H1 (cell line): ENCODE measurements at regions not wholly inside any gene's neighbourhood (a gene's known extent, or its start where the extent isn't known, plus 50 kb on each side); places are given as distances from the start of the nearest gene placed in this dataset.

Experiments used
- CTCF ChIA-PET: fragments of 300-600 bp; sonication (Branson Sonifier 250); formaldehyde crosslinking; loops from one replicate; lab custom pipeline; 2021; ENCODE audit not compliant: partially characterized antibody; lab: Charles Lee
- POLR2A ChIA-PET: fragments of 300-600 bp; sonication (Branson Sonifier 250); formaldehyde crosslinking; loops from one replicate; lab custom pipeline; 2021; ENCODE audit warnings: inconsistent platforms; ENCODE audit not compliant: partially characterized antibody; lab: Charles Lee
- DNase-seq, 2 experiments: peaks; one replicate each; pipeline versions ENCODE4 v3.0.0 to v3.0.0-alpha.2; 2010 to 2022; ENCODE audit warnings: low spot score in 2 of 2, low read depth in 1 of 2, mixed read lengths in 1 of 2
- FAIRE-seq: peaks from 2 replicates; lab custom pipeline; 2011; peaks lifted over from hg19 to GRCh38; lab: Jason Lieb, UNC
- H2AFZ ChIP-seq: 2 replicates; pipeline ENCODE4 v1.8.1; 2012; ENCODE audit warnings: low read length, inconsistent platforms
- H2AK5ac ChIP-seq: 2 replicates; pipeline ENCODE4 v1.6.1; 2013; ENCODE audit warnings: low read depth, low read length
- H2BK120ac ChIP-seq: replicated peaks from 2 replicates; pipeline ENCODE3; 2013; ENCODE audit warnings: low read depth, low read length, inconsistent platforms
- H2BK12ac ChIP-seq: 2 replicates; pipeline ENCODE4 v1.6.1; 2013; ENCODE audit warnings: low read depth, low read length
- H2BK15ac ChIP-seq: 2 replicates; pipeline ENCODE4 v1.6.1; 2013; ENCODE audit warnings: low read length
- H2BK20ac ChIP-seq: 2 replicates; pipeline ENCODE4 v1.6.1; 2013; ENCODE audit warnings: low read length
- H2BK5ac ChIP-seq: 2 replicates; pipeline ENCODE4 v1.6.1; 2013; ENCODE audit warnings: low read depth, low read length
- H3K14ac ChIP-seq: 2 replicates; pipeline ENCODE4 v1.6.1; 2013; ENCODE audit warnings: inconsistent platforms; ENCODE audit not compliant: insufficient read length
- H3K18ac ChIP-seq: 2 replicates; pipeline ENCODE4 v1.6.1; 2013; ENCODE audit warnings: low read length; ENCODE audit errors: extremely low read depth
- H3K23ac ChIP-seq: 2 replicates; pipeline ENCODE4 v1.6.1; 2013; ENCODE audit warnings: inconsistent platforms; ENCODE audit not compliant: insufficient read length
- H3K23me2 ChIP-seq: 2 replicates; pipeline ENCODE4 v1.6.1; 2013; ENCODE audit warnings: low read depth, low read length
- H3K27ac ChIP-seq: 2 replicates; pipeline ENCODE4 v1.6.1; 2011; ENCODE audit warnings: low read depth, low read length, inconsistent platforms
- H3K27me3 ChIP-seq, 4 experiments: replicated peaks in 1 of 4; 1 replicate in 1 of 4; 2 replicates in 3 of 4; pipeline versions ENCODE4 v1.6.1 to v1.8.1; 2011 to 2013; ENCODE audit warnings: low read length in 3 of 4, mild to moderate bottlenecking in 3 of 4, inconsistent platforms in 2 of 4, mixed read lengths in 2 of 4, moderate library complexity in 1 of 4; ENCODE audit not compliant: control insufficient read depth in 3 of 4, insufficient read depth in 3 of 4; ENCODE audit errors: extremely low read depth in 1 of 4
- H3K36me3 ChIP-seq, 4 experiments: 2 replicates each; pipeline versions ENCODE4 v1.6.1 to v1.8.1; 2011 to 2013; ENCODE audit warnings: mild to moderate bottlenecking in 4 of 4, low read length in 3 of 4, moderate library complexity in 2 of 4, control low read depth in 1 of 4, inconsistent platforms in 1 of 4; ENCODE audit not compliant: insufficient read depth in 4 of 4, control insufficient read depth in 2 of 4
- H3K4ac ChIP-seq: replicated peaks from 2 replicates; pipeline ENCODE3; 2013; ENCODE audit warnings: low read length, low read depth, mixed read lengths, inconsistent platforms; ENCODE audit not compliant: insufficient read length
- H3K4me1 ChIP-seq, 4 experiments: replicated peaks in 1 of 4; 1 replicate in 1 of 4; 2 replicates in 3 of 4; pipeline versions ENCODE4 v1.6.1 to v1.8.1; 2011 to 2013; ENCODE audit warnings: low read length in 3 of 4, inconsistent platforms in 2 of 4, mixed read lengths in 1 of 4; ENCODE audit not compliant: insufficient read depth in 4 of 4, control insufficient read depth in 3 of 4
- H3K4me2 ChIP-seq, 2 experiments: 2 replicates each; pipeline versions ENCODE4 v1.6.1 to v1.8.1; 2011 to 2013; ENCODE audit warnings: low read depth in 2 of 2, low read length in 2 of 2, control low read depth in 1 of 2, inconsistent platforms in 1 of 2, mild to moderate bottlenecking in 1 of 2; ENCODE audit not compliant: insufficient read depth in 1 of 2
- H3K4me3 ChIP-seq, 4 experiments: fragments of 200-600, 300-600 bp in 1 of 4; sonication (generic), shearing (Covaris generic), sonication (Bioruptor Twin) in 1 of 4; 2 replicates each; pipeline versions ENCODE4 v1.5.1 to v1.8.1; 2011 to 2016; ENCODE audit warnings: low read length in 4 of 4, low read depth in 3 of 4, control low read depth in 2 of 4, inconsistent platforms in 2 of 4, mild to moderate bottlenecking in 2 of 4, mixed read lengths in 1 of 4, moderate library complexity in 1 of 4; ENCODE audit not compliant: insufficient read depth in 2 of 4; ENCODE audit errors: extremely low read depth in 1 of 4
- H3K56ac ChIP-seq: replicated peaks from 2 replicates; pipeline ENCODE3; 2013; ENCODE audit warnings: low read depth, mild to moderate bottlenecking, mixed read lengths, low read length, inconsistent platforms; ENCODE audit not compliant: insufficient read length
- H3K79me1 ChIP-seq: 2 replicates; pipeline ENCODE4 v1.6.1; 2013; ENCODE audit warnings: low read depth, low read length, control low read depth
- H3K79me2 ChIP-seq, 2 experiments: 2 replicates each; pipeline versions ENCODE4 v1.6.1 to v1.8.1; 2012 to 2013; ENCODE audit warnings: low read length in 2 of 2, mild to moderate bottlenecking in 2 of 2, inconsistent platforms in 1 of 2; ENCODE audit not compliant: insufficient read depth in 2 of 2, control insufficient read depth in 1 of 2
- H3K9ac ChIP-seq, 4 experiments: replicated peaks in 1 of 4; 1 replicate in 1 of 4; 2 replicates in 3 of 4; pipeline versions ENCODE4 v1.6.1 to v1.8.1; 2011 to 2013; ENCODE audit warnings: low read depth in 3 of 4, low read length in 3 of 4, control low read depth in 2 of 4, mild to moderate bottlenecking in 2 of 4, moderate library complexity in 2 of 4, inconsistent platforms in 1 of 4; ENCODE audit errors: extremely low read depth in 1 of 4
- H3K9me3 ChIP-seq, 2 experiments: 2 replicates each; pipeline versions ENCODE4 v1.6.1 to v1.8.1; 2012 to 2013; ENCODE audit warnings: mild to moderate bottlenecking in 2 of 2, moderate library complexity in 2 of 2, control low read depth in 1 of 2, inconsistent platforms in 1 of 2, low read depth in 1 of 2, low read length in 1 of 2, mixed read lengths in 1 of 2; ENCODE audit not compliant: insufficient read depth in 2 of 2
- H4K20me1 ChIP-seq, 2 experiments: replicated peaks in 1 of 2; 2 replicates each; pipeline versions ENCODE3 to v1.8.1; 2011 to 2013; ENCODE audit warnings: inconsistent platforms in 2 of 2, low read length in 2 of 2, mild to moderate bottlenecking in 1 of 2; ENCODE audit not compliant: insufficient read depth in 2 of 2, control insufficient read depth in 1 of 2
- H4K5ac ChIP-seq: 2 replicates; pipeline ENCODE4 v1.6.1; 2013; ENCODE audit warnings: low read length, low read depth, mixed read lengths, inconsistent platforms; ENCODE audit not compliant: insufficient read length
- H4K8ac ChIP-seq: 2 replicates; pipeline ENCODE4 v1.8.0; 2013; ENCODE audit warnings: mild to moderate bottlenecking, moderate library complexity, low read length, inconsistent platforms; ENCODE audit not compliant: insufficient read depth; ENCODE audit errors: extremely low read depth
- H4K91ac ChIP-seq: replicated peaks from 2 replicates; pipeline ENCODE3; 2013; ENCODE audit warnings: low read length, mixed read lengths, inconsistent platforms; ENCODE audit not compliant: insufficient read length
- ASH2L ChIP-seq: fragments of 200-600, 300-600 bp; sonication (generic); IDR thresholded peaks from one replicate; pipeline ENCODE4 v1.7.1; 2017; ENCODE audit warnings: low read length
- EGR1 ChIP-seq: IDR thresholded peaks from 2 replicates; pipeline ENCODE4 v1.6.1; 2011; ENCODE audit warnings: low read depth, low read length, borderline replicate concordance
- EZH2 ChIP-seq: fragments of 200-600 bp; sonication (generic); IDR thresholded peaks from 2 replicates; pipeline ENCODE4 v1.7.1; 2012; ENCODE audit warnings: low read depth, mild to moderate bottlenecking, moderate library complexity, low read length, inconsistent platforms; ENCODE audit not compliant: severe bottlenecking
- NRF1 ChIP-seq: IDR thresholded peaks from 2 replicates; pipeline ENCODE4 v1.6.1; 2011; ENCODE audit warnings: mild to moderate bottlenecking, low read depth, low read length, improper control_type of control experiment
- POLR2AphosphoS5 ChIP-seq: IDR thresholded peaks from 2 replicates; pipeline ENCODE4 v1.6.1; 2011; ENCODE audit warnings: low read depth, low read length
- RNF2 ChIP-seq: fragments of 200-900, 300-1000 bp; sonication (generic); IDR thresholded peaks from 2 replicates; pipeline ENCODE4 v1.7.1; 2016; ENCODE audit warnings: borderline replicate concordance, low read depth, mild to moderate bottlenecking, antibody characterized with exemption, low read length; ENCODE audit not compliant: poor library complexity, severe bottlenecking; ENCODE audit errors: missing control alignments
- SAP30 ChIP-seq: fragments of 300-600 bp; sonication (generic); IDR thresholded peaks from 2 replicates; pipeline ENCODE4 v1.7.1; 2012; ENCODE audit warnings: low read length, moderate library complexity, mild to moderate bottlenecking, inconsistent platforms; ENCODE audit not compliant: insufficient read depth, insufficient replicate concordance
- SP4 ChIP-seq: IDR thresholded peaks from 2 replicates; pipeline ENCODE4 v1.6.1; 2012; ENCODE audit warnings: low read length, inconsistent platforms
- SUZ12 ChIP-seq: fragments of 200-600 bp; sonication (generic); IDR thresholded peaks from 2 replicates; pipeline ENCODE4 v1.6.1; 2012; ENCODE audit warnings: mild to moderate bottlenecking, inconsistent platforms, low read length, moderate library complexity, mixed read lengths
- TAF1 ChIP-seq: IDR thresholded peaks from 2 replicates; pipeline ENCODE4 v1.6.1; 2011; ENCODE audit warnings: mild to moderate bottlenecking, low read depth, low read length
- TBP ChIP-seq: IDR thresholded peaks from 2 replicates; pipeline ENCODE4 v1.6.1; 2011; ENCODE audit warnings: low read depth, low read length, improper control_type of control experiment
- WGBS, 2 experiments: shearing (Covaris generic) in 1 of 2; methylation state at CpG; one replicate each; pipeline versions ENCODE4 v1.1.6 to v1.1.7; 2013 to 2015; ENCODE audit warnings: low lambda C conversion rate in 2 of 2, mixed read lengths in 2 of 2, inconsistent platforms in 1 of 2, low coverage in 1 of 2, missing lambda C conversion rate in 1 of 2; ENCODE audit not compliant: insufficient replicate concordance in 2 of 2, insufficient coverage in 1 of 2, insufficient read length in 1 of 2; ENCODE audit errors: extremely low coverage in 1 of 2, missing lambda C conversion rate in 1 of 2; 5-methylcytosine and 5-hydroxymethylcytosine counted together

- Histone ChIP-seq H4K8ac (no peak overlapping the region), H4K5ac (no peak overlapping the region), H3K9ac (no peak overlapping the region), H2BK15ac (no peak overlapping the region; the same call in 1 of the 2 replicates), H3K4me1 (peaks cover 0 to 8% (median 3%) of the 10 kb centered on the region in 4 experiments; a peak in 2 of 7 replicates), H2BK120ac (no peak overlapping the region)
- CTCF ChIA-PET: interaction anchor here (1.5 kb wide), 1 partner anchor 33 kb away, joined by 4 read pairs; no protein-coding TSS in a partner anchor
- 95% methylated on average over 7 of the region's 7 CpGs; no CpG with 5 or more reads in 1 of the 2 experiments for WGBS, 2 experiments
- TF ChIP-seq TBP (no peak), RNF2 (no peak), ASH2L (no peak), POLR2AphosphoS5 (no peak), SAP30 (no peak), EZH2 (no peak), SUZ12 (no peak), EGR1 (no peak), SP4 (no peak), NRF1 (no peak), TAF1 (no peak)
- TF ChIP-seq, all 59 proteins: peak for 0
- no peaks in the 10 kb centered on the region for H3K23me2 ChIP-seq
- no peak overlapping the region for H2AFZ ChIP-seq
- no peak overlapping the region for H3K23ac ChIP-seq
- no peak overlapping the region for H4K91ac ChIP-seq
- H3K56ac ChIP-seq: no peak overlapping the region
- no peak overlapping the region for H2BK5ac ChIP-seq
- no peaks in the 10 kb centered on the region for H3K79me1 ChIP-seq
- no peaks in the 10 kb centered on the region for H3K27me3 ChIP-seq
- no peak for DNase-seq
- no peak overlapping the region for H3K4me2 ChIP-seq
- H3K4me3 ChIP-seq: no peak overlapping the region
- H3K36me3 ChIP-seq: no peaks in the 10 kb centered on the region
- H3K14ac ChIP-seq: no peak overlapping the region
- no peak overlapping the region for H2AK5ac ChIP-seq
- no peak overlapping the region for H3K18ac ChIP-seq
- no peak overlapping the region for H3K27ac ChIP-seq
- no peak overlapping the region for H2BK20ac ChIP-seq
- POLR2A ChIA-PET: no interaction called here
- no peak overlapping the region for H3K4ac ChIP-seq
- no peak overlapping the region for H2BK12ac ChIP-seq
- no peaks in the 10 kb centered on the region for H3K79me2 ChIP-seq
- H3K9me3 ChIP-seq: no peaks in the 10 kb centered on the region
- FAIRE-seq: no peak
- H4K20me1 ChIP-seq: no peaks in the 10 kb centered on the region
Observed at GRCh38 chr3:64351713-64352638, 126.7 kb upstream of the PRICKLE2 start.
